Fibroblast of lung (primary cell): ENCODE measurements at regions not wholly inside any gene's neighbourhood (a gene's known extent, or its start where the extent isn't known, plus 50 kb on each side); places are given as distances from the start of the nearest gene placed in this dataset.

Source experiments
- CTCF ChIP-seq, 2 donors: IDR thresholded peaks in 1 of 2; conservative IDR thresholded peaks in 1 of 2; 1 replicate in 1 of 2; 2 replicates in 1 of 2; pipeline ENCODE4 v1.5.1; 2011 to 2012; ENCODE audit warnings: low read length in 2 of 2, control low read depth in 1 of 2, inconsistent platforms in 1 of 2, low read depth in 1 of 2, mild to moderate bottlenecking in 1 of 2
- EZH2 ChIP-seq: IDR thresholded peaks from 2 replicates; pipeline ENCODE4 v1.5.1; 2012; ENCODE audit warnings: low read length, control low read depth, mild to moderate bottlenecking; ENCODE audit errors: missing control alignments

DNA sequence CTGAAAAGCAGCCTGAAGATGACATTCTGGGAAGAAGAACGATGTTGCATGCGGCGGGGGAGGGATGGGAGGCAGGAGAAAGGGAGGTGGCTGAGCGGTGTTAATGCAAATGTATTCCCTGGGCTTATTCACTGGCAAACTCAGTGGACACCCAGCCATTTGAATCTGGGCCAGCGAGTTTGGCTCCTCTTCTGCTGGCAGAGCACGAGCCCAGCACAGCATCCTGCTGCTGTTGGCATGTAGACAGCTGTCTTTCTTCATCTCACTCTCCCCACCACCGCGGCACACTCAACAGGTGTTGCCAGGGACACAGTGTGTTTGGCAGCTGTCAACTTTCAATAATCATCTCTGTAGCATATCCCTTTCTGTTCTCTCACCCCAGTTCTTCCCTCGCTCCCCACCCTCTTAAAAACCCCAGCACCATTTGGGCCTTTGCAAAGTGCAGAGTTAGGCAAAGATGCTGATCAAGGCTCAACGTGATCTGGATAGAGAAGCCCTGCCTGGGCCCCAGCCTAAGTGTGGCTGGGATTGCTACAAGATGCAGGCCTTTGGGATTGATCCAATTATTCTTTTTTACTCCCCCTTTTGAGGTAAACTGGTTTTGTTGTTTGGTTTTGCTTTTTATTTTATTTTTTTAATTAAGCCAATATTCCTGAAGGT is 131.9 kb downstream of the EXOC5 start:
- TF ChIP-seq CTCF (conservative IDR thresholded peaks at IDR 0.05 in 1 of 2, IDR thresholded peaks at IDR 0.05 in 1 of 2; ENCODE audit: low read depth in 1 of 2, low read length in 2 of 2) (no peak), EZH2 (no peak)
